ENCODE measurements at regions not wholly inside any gene's neighbourhood (a gene's known extent, or its start where the extent isn't known, plus 50 kb on each side); places are given as distances from the start of the nearest gene placed in this dataset.

- DNase-seq = no peak
Observed at GRCh38 chr2:217260441-217261115, 400.7 kb upstream of the TNP1 start.

- no peak for DNase-seq
Observed at GRCh38 chr2:217258170-217258569, 398.3 kb upstream of the TNP1 start.

- no peak for DNase-seq
Observed at GRCh38 chr2:217256251-217256650, 396.4 kb upstream of the TNP1 start.

DNA sequence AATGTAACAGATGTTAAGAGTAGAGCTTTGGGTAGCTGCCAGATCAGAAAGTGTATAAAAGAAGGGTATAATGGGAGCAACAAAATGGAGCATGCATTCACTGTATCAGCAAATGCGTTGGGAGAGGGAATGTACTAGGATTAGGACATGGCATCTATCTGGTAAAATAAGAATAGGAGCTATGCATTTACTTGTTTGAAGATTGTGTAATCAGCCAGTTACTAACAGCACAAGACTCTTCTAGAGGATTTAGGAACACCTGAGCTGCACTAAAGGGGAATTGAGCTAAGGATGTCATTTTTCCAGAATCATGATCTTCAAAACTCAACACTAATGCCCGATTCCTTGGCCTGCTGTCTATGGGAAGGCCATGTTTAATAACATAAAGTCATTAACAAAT, 394.2 kb upstream of the TNP1 start:
- DNase-seq = no peak

DNA sequence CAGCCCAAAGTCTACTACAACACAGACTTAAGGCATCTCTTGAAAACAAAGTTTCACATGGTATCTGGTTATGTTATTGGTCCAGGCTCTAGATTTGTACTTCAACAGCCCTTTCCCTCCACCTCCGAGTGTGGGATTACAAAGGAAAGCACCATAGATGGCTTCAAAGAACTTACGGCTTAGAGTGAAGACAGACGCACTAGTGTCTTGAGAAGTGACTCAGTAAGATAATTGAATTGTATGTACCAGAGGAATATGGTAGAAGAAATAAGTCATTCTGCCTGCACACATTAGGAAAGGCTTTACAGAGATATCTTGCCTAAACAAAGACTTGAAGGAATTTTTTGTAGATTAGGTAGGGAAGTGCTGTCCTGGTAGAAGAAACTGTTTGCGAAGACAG, 392.3 kb upstream of the TNP1 start:
- DNase-seq = no peak

DNA sequence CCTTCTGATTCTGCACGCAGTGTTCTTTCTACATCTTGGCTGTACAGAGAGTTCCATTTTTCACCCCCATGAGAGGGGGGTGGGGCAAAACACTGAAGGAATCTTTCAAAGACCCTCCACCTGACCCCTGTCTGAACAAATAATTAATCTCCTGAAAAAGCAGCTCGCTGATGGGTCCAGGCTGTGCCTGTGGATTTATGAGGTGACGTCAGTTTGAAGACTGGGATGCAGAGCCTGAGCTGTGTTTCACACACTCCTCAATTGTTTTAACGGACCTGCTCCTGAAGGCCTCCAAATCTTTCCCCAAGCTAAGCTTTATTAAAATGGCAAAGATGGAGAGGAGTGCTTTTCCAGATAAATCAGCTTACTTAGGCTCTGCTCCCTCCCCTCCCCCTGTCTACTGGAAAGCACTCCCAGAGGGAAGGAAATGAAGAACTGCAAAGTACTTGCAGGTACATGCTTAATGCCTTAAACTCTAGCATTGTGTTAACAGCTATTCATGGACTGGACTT, 390.2 kb upstream of the TNP1 start:
- DNase-seq = no peak

GRCh38 chr2:217249121-217250012, 389.5 kb upstream of the TNP1 start:
- DNase-seq = no peak

DNA sequence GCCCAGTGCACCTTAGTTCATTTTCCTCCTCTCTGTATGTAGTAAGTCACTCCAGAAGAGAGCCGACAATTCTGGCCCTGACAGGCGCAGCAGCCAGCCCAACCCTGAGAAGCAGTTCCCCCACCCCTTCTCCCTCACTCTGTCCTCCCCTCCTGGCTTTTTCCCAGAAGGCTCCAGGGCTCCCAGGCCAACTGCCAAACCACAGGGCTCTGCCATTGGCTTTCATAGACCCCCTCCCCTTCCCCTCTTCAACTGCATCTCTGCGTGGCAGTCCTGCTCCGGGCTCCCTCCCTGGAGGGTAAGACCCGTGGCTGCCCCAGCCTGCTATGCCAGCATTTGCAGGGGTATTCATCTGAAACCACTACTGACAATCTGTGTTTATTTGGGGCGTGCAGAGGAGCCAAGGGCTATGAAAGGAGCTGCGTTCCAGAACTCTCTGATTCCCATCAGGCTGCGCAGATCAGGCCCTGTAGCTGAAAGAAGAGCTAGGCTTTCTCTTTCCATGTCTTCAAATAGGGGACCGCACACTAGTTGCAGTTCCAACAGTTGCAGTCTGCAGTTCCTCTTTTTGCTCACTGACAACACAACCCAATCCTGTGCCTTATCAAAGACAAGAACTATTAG, 388.6 kb upstream of the TNP1 start:
- DNase-seq = no peak

- no peak for DNase-seq
Observed at GRCh38 chr2:217247476-217247875, 387.6 kb upstream of the TNP1 start.

- DNase-seq = no peak
Observed at GRCh38 chr2:217246108-217246507, 386.2 kb upstream of the TNP1 start.

DNA sequence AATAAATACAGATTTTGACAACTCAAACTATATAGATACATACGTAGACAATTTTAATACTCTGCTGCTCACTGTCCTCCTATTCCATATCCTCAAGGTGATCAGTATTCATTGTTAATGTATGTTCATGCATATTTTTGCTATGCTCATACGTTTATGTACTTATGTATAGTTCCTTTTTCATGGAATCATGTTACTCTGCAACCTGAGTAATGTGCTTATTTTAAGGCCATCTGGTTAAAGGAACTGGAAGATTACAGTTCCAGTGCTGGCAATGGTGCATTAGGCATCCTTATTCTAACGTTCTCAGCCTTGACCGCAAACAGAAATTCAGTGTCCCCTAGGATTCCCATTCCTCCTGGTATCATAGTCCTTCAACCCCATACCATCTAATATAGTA, 385.0 kb upstream of the TNP1 start:
- DNase-seq = no peak

- DNase-seq = no peak
Observed at GRCh38 chr2:217242947-217243346, 383.1 kb upstream of the TNP1 start.

DNA sequence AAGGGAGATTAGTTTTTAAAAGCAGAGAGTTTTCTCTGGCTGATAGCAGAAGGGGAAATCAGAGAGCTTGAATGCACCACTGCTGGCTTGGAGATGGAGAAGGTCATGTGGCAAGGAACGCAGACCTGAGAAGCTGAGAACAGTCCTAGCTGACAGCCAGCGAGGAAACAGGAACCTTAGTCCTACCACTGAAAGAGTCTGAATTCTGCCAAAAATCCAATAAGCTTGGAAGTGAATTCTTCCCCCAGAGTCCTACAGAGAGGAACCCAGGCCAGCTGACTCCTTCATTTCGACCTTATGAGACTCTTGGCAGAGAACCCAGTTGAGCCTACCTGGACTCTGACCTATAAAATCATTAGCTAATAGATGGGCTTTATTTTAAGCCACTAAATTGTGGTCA, 371.9 kb upstream of the TNP1 start:
- no peak for DNase-seq

- no peak for DNase-seq
Observed at GRCh38 chr2:217231212-217231611, 371.3 kb upstream of the TNP1 start.

DNA sequence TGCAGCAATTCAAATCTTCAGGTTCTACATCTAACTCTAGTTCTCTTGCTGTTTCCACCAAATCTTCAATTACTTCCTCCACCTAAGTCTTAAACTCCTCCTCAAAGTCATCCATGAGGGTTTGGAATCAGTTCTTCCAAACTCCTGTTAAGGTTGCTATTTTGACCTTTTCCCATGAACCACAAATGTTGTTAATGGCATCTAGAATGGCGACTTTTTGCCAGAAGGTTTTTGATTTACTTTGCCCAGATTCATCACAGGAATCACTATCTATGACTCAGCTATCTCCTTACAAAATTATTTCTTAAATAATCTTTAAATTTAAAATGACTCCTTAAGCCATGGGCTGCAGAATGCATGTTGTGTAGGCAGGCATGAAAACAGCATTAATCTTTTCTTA, 368.9 kb upstream of the TNP1 start:
- DNase-seq = no peak

DNA sequence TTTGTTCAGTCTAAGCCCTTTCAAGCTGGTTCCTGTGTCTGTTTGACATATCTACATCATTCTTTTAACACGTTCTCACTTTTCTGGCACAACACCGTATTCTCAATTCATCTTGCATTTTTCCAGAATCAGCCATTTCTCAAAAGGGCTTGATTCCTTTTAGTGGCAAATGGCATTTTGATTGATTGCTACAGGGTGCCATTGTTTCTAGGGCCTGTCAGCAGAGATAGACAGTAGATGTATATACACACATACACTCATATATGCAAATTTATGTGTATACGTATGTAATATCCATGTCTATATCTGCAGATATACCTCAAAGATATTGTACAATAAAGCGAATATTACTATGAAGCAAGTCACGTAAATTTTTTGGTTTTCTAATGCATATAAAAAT, 367.9 kb upstream of the TNP1 start:
- no peak for DNase-seq

DNA sequence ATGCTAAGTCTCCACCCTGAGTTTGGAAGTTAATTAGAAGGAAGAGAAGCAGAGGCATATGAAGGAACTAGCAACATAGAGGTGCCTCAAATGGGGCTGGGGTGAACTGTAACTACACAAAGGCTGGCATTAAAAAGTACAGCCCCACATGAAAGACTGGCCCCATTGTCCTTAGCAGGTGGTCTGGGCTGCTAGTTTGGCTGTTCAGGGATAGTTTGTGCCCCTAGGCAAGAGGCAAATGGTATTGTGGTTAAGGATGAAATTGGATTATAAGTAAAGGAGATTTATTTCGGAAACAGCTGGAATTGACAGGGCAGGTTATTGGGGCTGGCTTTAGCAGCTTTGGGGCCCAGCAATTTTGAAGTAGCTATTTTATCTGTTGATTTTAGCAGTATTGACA, 365.7 kb upstream of the TNP1 start:
- no peak for DNase-seq

- no peak for DNase-seq
Observed at GRCh38 chr2:217223222-217223930, 363.5 kb upstream of the TNP1 start.

GRCh38 chr2:217222309-217222910, 362.5 kb upstream of the TNP1 start:
- no peak for DNase-seq

DNA sequence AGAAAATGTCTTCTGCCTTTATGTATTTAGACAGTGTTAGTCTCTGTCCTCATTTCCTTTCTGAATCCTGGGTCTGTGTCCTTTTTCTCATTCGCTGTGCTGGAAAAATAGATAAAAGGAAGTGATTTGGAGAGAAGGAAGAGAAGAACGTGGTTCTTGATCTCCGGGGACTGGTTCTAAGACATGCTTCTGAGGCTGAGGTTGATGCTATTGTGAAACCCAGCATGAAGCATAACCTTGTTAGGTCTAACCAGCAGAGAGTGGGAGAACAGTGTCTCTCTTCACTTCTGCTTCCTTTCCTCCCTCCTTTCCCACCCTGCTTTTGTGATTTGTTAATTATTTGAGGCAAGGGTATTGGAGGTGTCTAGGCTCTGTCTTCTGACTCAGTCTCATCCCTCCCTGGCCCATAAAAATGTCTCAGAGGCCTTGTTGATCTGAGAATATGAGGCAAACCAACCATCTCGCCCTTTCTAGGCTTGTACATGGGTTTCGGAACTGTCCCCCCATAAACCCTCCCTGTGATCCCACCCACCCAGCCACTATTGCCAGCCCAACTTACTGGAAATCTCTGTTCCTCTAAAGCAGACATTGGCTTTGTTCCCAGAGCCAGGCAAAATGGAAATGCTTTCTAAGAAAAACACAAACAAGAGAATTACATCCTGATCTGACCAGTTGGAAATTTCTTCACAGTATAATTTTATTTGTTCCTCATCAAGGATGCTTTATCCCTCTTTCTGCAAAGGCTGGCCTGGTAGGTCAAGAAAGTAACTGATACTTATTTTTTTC, 360.6 kb upstream of the TNP1 start:
- no peak for DNase-seq

DNA sequence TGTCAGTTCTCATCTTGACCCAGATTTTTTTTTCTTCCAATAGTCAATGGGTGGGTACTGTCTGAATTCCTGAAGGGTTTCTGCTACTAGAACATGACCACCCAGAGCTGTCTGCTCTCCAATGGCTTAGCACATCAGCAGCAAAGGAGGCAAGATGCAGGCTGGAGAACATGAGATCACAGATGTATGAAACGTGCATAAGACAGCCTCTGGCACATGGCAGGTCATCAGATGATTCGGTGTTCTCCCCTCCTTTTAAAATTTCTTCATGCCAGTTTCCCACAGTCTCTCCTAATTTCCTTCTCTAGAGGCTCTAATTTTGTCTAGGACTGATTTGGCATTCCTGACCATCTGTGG, 359.3 kb upstream of the TNP1 start:
- no peak for DNase-seq

Data from CD4-positive, alpha-beta T cell treated with Interleukin-17A for 4 hours (primary cell).